ENCODE measurements at regions not wholly inside any gene's neighbourhood (a gene's known extent, or its start where the extent isn't known, plus 50 kb on each side); places are given as distances from the start of the nearest gene placed in this dataset.

DNA sequence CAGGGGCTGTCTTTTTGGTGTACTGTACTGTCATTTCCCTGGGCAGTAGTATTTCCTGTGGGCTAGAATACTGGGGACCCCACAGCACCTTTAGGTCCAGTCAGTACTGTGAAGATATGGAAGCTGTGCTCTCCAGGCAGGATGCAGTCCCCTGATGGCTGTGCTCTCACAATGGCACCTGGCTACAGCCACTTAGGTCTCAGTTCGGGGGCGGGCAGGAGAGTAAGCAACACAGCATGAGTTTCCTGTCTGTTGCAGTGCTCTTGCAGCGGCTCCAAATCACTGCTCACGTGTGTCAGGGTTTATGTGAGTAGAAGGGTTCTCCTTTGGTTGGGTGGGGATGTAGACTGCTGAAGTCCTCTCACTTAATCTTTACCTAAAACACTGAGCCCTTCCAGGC, 810.4 kb downstream of the DACH1 start:
- Histone ChIP-seq H3K27me3 (ENCODE audit: insufficient read depth, low read depth, low read length) (no peaks in the 10 kb centered on the region), H4K20me1 (ENCODE audit: insufficient read depth) (no peaks in the 10 kb centered on the region), H3K36me3 (ENCODE audit: insufficient read depth, low read length) (no peaks in the 10 kb centered on the region), H3K9me3 (ENCODE audit: low read length) (no peaks in the 10 kb centered on the region), H2AFZ (ENCODE audit: low read depth, low read length) (no peak overlapping the region), H3K4me2 (ENCODE audit: low read length) (no peak overlapping the region), H3K79me2 (replicated peaks; ENCODE audit: insufficient read depth, low read length) (no peaks in the 10 kb centered on the region), H3K4me3 (ENCODE audit: low read length) (no peak overlapping the region), H3K9me2 (ENCODE audit: insufficient read depth, low read length) (no peaks in the 10 kb centered on the region), H3K27ac (ENCODE audit: low read length) (no peak overlapping the region), H3K9ac (ENCODE audit: low read length) (no peak overlapping the region), H3F3A (ENCODE audit: insufficient read depth, low read length, poor library complexity, severe bottlenecking) (no peaks in the 10 kb centered on the region)
- TF ChIP-seq, protein P1, sequence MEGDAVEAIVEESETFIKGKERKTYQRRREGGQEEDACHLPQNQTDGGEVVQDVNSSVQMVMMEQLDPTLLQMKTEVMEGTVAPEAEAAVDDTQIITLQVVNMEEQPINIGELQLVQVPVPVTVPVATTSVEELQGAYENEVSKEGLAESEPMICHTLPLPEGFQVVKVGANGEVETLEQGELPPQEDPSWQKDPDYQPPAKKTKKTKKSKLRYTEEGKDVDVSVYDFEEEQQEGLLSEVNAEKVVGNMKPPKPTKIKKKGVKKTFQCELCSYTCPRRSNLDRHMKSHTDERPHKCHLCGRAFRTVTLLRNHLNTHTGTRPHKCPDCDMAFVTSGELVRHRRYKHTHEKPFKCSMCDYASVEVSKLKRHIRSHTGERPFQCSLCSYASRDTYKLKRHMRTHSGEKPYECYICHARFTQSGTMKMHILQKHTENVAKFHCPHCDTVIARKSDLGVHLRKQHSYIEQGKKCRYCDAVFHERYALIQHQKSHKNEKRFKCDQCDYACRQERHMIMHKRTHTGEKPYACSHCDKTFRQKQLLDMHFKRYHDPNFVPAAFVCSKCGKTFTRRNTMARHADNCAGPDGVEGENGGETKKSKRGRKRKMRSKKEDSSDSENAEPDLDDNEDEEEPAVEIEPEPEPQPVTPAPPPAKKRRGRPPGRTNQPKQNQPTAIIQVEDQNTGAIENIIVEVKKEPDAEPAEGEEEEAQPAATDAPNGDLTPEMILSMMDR (IDR thresholded peaks at IDR 0.05; ENCODE audit: poor library complexity, severe bottlenecking): no peak
- TF ChIP-seq, protein P2, sequence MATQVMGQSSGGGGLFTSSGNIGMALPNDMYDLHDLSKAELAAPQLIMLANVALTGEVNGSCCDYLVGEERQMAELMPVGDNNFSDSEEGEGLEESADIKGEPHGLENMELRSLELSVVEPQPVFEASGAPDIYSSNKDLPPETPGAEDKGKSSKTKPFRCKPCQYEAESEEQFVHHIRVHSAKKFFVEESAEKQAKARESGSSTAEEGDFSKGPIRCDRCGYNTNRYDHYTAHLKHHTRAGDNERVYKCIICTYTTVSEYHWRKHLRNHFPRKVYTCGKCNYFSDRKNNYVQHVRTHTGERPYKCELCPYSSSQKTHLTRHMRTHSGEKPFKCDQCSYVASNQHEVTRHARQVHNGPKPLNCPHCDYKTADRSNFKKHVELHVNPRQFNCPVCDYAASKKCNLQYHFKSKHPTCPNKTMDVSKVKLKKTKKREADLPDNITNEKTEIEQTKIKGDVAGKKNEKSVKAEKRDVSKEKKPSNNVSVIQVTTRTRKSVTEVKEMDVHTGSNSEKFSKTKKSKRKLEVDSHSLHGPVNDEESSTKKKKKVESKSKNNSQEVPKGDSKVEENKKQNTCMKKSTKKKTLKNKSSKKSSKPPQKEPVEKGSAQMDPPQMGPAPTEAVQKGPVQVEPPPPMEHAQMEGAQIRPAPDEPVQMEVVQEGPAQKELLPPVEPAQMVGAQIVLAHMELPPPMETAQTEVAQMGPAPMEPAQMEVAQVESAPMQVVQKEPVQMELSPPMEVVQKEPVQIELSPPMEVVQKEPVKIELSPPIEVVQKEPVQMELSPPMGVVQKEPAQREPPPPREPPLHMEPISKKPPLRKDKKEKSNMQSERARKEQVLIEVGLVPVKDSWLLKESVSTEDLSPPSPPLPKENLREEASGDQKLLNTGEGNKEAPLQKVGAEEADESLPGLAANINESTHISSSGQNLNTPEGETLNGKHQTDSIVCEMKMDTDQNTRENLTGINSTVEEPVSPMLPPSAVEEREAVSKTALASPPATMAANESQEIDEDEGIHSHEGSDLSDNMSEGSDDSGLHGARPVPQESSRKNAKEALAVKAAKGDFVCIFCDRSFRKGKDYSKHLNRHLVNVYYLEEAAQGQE (IDR thresholded peaks at IDR 0.05; ENCODE audit: borderline replicate concordance): no peak

GRCh38 chr13:71055644-71056043, 811.4 kb downstream of the DACH1 start:
- Histone ChIP-seq H3K9me3 (ENCODE audit: low read length) (no peaks in the 10 kb centered on the region), H3F3A (ENCODE audit: insufficient read depth, low read length, poor library complexity, severe bottlenecking) (no peaks in the 10 kb centered on the region), H2AFZ (ENCODE audit: low read depth, low read length) (no peak overlapping the region), H3K79me2 (replicated peaks; ENCODE audit: insufficient read depth, low read length) (no peaks in the 10 kb centered on the region), H3K9me2 (ENCODE audit: insufficient read depth, low read length) (no peaks in the 10 kb centered on the region), H3K27me3 (ENCODE audit: insufficient read depth, low read depth, low read length) (no peaks in the 10 kb centered on the region), H3K36me3 (ENCODE audit: insufficient read depth, low read length) (no peaks in the 10 kb centered on the region), H4K20me1 (ENCODE audit: insufficient read depth) (no peaks in the 10 kb centered on the region), H3K4me2 (ENCODE audit: low read length) (no peak overlapping the region), H3K27ac (ENCODE audit: low read length) (no peak overlapping the region), H3K9ac (ENCODE audit: low read length) (no peak overlapping the region), H3K4me3 (ENCODE audit: low read length) (no peak overlapping the region)
- TF ChIP-seq RAD21 (conservative IDR thresholded peaks at IDR 0.05) (no peak), TAF1 (IDR thresholded peaks at IDR 0.05; ENCODE audit: low read depth) (no peak), POLR2AphosphoS5 (IDR thresholded peaks at IDR 0.05) (no peak), MXI1 (conservative IDR thresholded peaks at IDR 0.05; ENCODE audit: poor library complexity, severe bottlenecking) (no peak), SMC3 (conservative IDR thresholded peaks at IDR 0.05; ENCODE audit: poor library complexity) (no peak), EP300 (conservative IDR thresholded peaks at IDR 0.05; ENCODE audit: poor library complexity, severe bottlenecking) (no peak), EZH2 (IDR thresholded peaks at IDR 0.05; ENCODE audit: borderline replicate concordance, insufficient read depth, low read length, poor library complexity, severe bottlenecking) (no peak)
- TF ChIP-seq, protein P2 (IDR thresholded peaks at IDR 0.05; ENCODE audit: borderline replicate concordance): no peak
- TF ChIP-seq, protein P1 (IDR thresholded peaks at IDR 0.05; ENCODE audit: poor library complexity, severe bottlenecking): no peak

All from neural cell (in vitro differentiated cells).